ENCODE measurements at regions not wholly inside any gene's neighbourhood (a gene's known extent, or its start where the extent isn't known, plus 50 kb on each side); places are given as distances from the start of the nearest gene placed in this dataset.

- TF ChIP-seq CTCF (IDR thresholded peaks at IDR 0.05) (no peak), POLR2A (IDR thresholded peaks at IDR 0.05) (no peak)
Measured at GRCh38 chr9:103431809-103432208, 436.7 kb downstream of the CYLC2 start.

Measured in lower leg skin (tissue), 3 donors.